Fibroblast of lung (primary cell): ENCODE measurements at regions not wholly inside any gene's neighbourhood (a gene's known extent, or its start where the extent isn't known, plus 50 kb on each side); places are given as distances from the start of the nearest gene placed in this dataset.
A peak's percentile ranks its signal among the peaks of the same experiment; 100 is the strongest.

ENCODE experiments used
- DNase-seq, 2 donors: peaks; one replicate each; pipeline versions ENCODE4 v3.0.0 to v3.0.0-alpha.2; 2010; ENCODE audit warnings: low read depth in 2 of 2
- H2AFZ ChIP-seq: 2 replicates; pipeline ENCODE4 v1.5.1; 2012; ENCODE audit warnings: low read length, control low read depth, inconsistent platforms
- H3K27ac ChIP-seq: 2 replicates; pipeline ENCODE4 v1.5.1; 2011; ENCODE audit warnings: low read length, control low read depth; ENCODE audit not compliant: insufficient read depth
- H3K27me3 ChIP-seq: 2 replicates; pipeline ENCODE4 v1.5.1; 2011; ENCODE audit warnings: mild to moderate bottlenecking, low read length; ENCODE audit not compliant: control insufficient read depth, insufficient read depth
- H3K36me3 ChIP-seq: 2 replicates; pipeline ENCODE4 v1.5.1; 2011; ENCODE audit warnings: low read length; ENCODE audit not compliant: control insufficient read depth, insufficient read depth
- H3K4me1 ChIP-seq: 2 replicates; pipeline ENCODE4 v1.5.1; 2011; ENCODE audit warnings: low read length; ENCODE audit not compliant: control insufficient read depth, insufficient read depth; ENCODE audit errors: extremely low read depth
- H3K4me2 ChIP-seq: 2 replicates; pipeline ENCODE4 v1.5.1; 2011; ENCODE audit warnings: low read length, control low read depth; ENCODE audit not compliant: insufficient read depth; ENCODE audit errors: extremely low read depth
- H3K4me3 ChIP-seq, 4 experiments: fragments of 200-600 bp in 1 of 4; sonication (generic) in 1 of 4; replicated peaks in 1 of 4; 2 replicates each; pipeline ENCODE4 v1.5.1; 2011 to 2016; ENCODE audit warnings: low read length in 4 of 4, low read depth in 3 of 4, mild to moderate bottlenecking in 3 of 4, control low read depth in 2 of 4, inconsistent platforms in 1 of 4, mixed read lengths in 1 of 4; ENCODE audit not compliant: insufficient read depth in 1 of 4; ENCODE audit errors: control extremely low read depth in 1 of 4
- H3K79me2 ChIP-seq: 2 replicates; pipeline ENCODE4 v1.5.1; 2012; ENCODE audit warnings: mild to moderate bottlenecking, low read length, inconsistent platforms; ENCODE audit not compliant: control insufficient read depth, insufficient read depth
- H3K9ac ChIP-seq: 2 replicates; pipeline ENCODE4 v1.5.1; 2011; ENCODE audit warnings: mild to moderate bottlenecking, low read length, control low read depth; ENCODE audit not compliant: insufficient read depth
- H3K9me3 ChIP-seq: 2 replicates; pipeline ENCODE4 v1.5.1; 2012; ENCODE audit warnings: low read depth, low read length; ENCODE audit not compliant: control insufficient read depth, insufficient read depth
- H4K20me1 ChIP-seq: 2 replicates; pipeline ENCODE4 v1.5.1; 2011; ENCODE audit warnings: low read length; ENCODE audit not compliant: control insufficient read depth, insufficient read depth; ENCODE audit errors: extremely low read depth
- CTCF ChIP-seq, 2 donors: IDR thresholded peaks in 1 of 2; conservative IDR thresholded peaks in 1 of 2; 1 replicate in 1 of 2; 2 replicates in 1 of 2; pipeline ENCODE4 v1.5.1; 2011 to 2012; ENCODE audit warnings: low read length in 2 of 2, control low read depth in 1 of 2, inconsistent platforms in 1 of 2, low read depth in 1 of 2, mild to moderate bottlenecking in 1 of 2
- EZH2 ChIP-seq: IDR thresholded peaks from 2 replicates; pipeline ENCODE4 v1.5.1; 2012; ENCODE audit warnings: low read length, control low read depth, mild to moderate bottlenecking; ENCODE audit errors: missing control alignments

GRCh38 chr2:5885451-5886173, 193.4 kb downstream of the SOX11 start:
- Histone ChIP-seq H3K27me3 (no peaks in the 10 kb centered on the region), H2AFZ (no peak overlapping the region), H4K20me1 (no peaks in the 10 kb centered on the region), H3K27ac (no peak overlapping the region), H3K79me2 (no peaks in the 10 kb centered on the region), H3K36me3 (no peaks in the 10 kb centered on the region), H3K4me3 (no peak overlapping the region), H3K4me2 (no peak overlapping the region), H3K9me3 (no peaks in the 10 kb centered on the region), H3K4me1 (no peaks in the 10 kb centered on the region), H3K9ac (no peak overlapping the region)
- TF ChIP-seq CTCF (conservative IDR thresholded peaks at IDR 0.05 in 1 of 2, IDR thresholded peaks at IDR 0.05 in 1 of 2; ENCODE audit: low read depth in 1 of 2, low read length in 2 of 2) (no peak), EZH2 (no peak)
- DNase-seq: peak in 1 of 2 donors; percentile 45

GRCh38 chr2:5886462-5886861, 194.3 kb downstream of the SOX11 start:
- no peak for TF ChIP-seq EZH2
- no peak for TF ChIP-seq CTCF (conservative IDR thresholded peaks at IDR 0.05 in 1 of 2, IDR thresholded peaks at IDR 0.05 in 1 of 2; ENCODE audit: low read depth in 1 of 2, low read length in 2 of 2)
- no peaks in the 10 kb centered on the region for H3K9me3 ChIP-seq
- H3K4me1 ChIP-seq: no peaks in the 10 kb centered on the region
- H3K4me3 ChIP-seq: no peak overlapping the region
- H4K20me1 ChIP-seq: no peaks in the 10 kb centered on the region
- no peak overlapping the region for H3K4me2 ChIP-seq
- DNase-seq: no peak
- H3K9ac ChIP-seq: no peak overlapping the region
- no peak overlapping the region for H3K27ac ChIP-seq
- H3K36me3 ChIP-seq: no peaks in the 10 kb centered on the region
- H2AFZ ChIP-seq: no peak overlapping the region
- no peaks in the 10 kb centered on the region for H3K79me2 ChIP-seq
- H3K27me3 ChIP-seq: no peaks in the 10 kb centered on the region

- Histone ChIP-seq H3K4me1 (no peaks in the 10 kb centered on the region), H2AFZ (no peak overlapping the region), H4K20me1 (no peaks in the 10 kb centered on the region), H3K79me2 (no peaks in the 10 kb centered on the region), H3K9ac (no peak overlapping the region), H3K27me3 (no peaks in the 10 kb centered on the region), H3K9me3 (no peaks in the 10 kb centered on the region), H3K36me3 (no peaks in the 10 kb centered on the region), H3K4me2 (no peak overlapping the region), H3K27ac (no peak overlapping the region), H3K4me3 (no peak overlapping the region)
- no peak for DNase-seq
- TF ChIP-seq CTCF (conservative IDR thresholded peaks at IDR 0.05 in 1 of 2, IDR thresholded peaks at IDR 0.05 in 1 of 2; ENCODE audit: low read depth in 1 of 2, low read length in 2 of 2) (no peak), EZH2 (no peak)
These were observed 195.9 kb downstream of the SOX11 start for GRCh38 chr2:5888126-5888525.
